Stimulated activated CD8-positive, alpha-beta memory T cell treated with anti-CD3 and anti-CD28 coated beads, Interleukin-4, amount 100 ng/mL, for 4 hours (primary cell): ENCODE measurements at regions not wholly inside any gene's neighbourhood (a gene's known extent, or its start where the extent isn't known, plus 50 kb on each side); places are given as distances from the start of the nearest gene placed in this dataset.
"Not testable (repeated sequence)": the region's sequence is repeated elsewhere in the genome, so short reads cannot be mapped to it uniquely, and the experiment has no call there.

ENCODE experiments used
- DNase-seq, 2 donors: peaks; one replicate each; pipeline ENCODE4 v3.0.0-alpha.2; 2020; ENCODE audit warnings: low read depth in 2 of 2, low spot score in 1 of 2

DNA sequence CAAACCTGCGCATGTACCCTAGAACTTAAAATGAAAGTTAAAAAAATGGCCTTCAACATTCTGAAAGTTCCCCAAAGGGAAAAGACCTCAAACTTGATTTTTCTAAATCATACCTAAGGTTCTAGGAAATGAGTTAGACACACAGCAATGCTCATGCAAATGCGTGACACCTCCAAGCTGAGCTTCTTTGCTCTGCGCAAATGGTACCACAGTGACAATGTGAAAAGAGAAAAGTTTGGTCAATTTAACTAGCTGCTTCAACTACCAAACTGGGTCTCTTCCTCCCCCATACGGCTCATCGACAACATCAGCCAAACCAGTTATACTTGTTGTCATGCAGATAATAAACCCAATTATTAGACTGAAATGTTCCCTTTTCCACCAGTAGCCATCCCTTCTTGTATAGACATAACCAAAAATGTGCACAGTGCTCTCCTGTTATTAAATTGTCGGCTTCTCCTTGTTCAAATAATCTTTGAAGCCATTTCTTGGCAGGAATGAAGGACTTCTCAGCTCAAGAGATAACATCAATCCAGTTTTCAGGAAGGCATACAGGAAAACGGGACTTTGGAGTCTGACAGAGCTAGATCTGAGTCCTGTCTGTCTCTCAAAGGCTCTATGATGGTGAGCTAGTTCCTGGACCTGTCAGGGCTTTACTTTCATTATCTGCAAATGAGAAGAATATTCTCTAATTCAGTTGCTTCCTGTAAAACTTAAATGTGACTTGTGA, 185.6 kb upstream of the NR3C1 start:
- DNase-seq, result no peak

DNA sequence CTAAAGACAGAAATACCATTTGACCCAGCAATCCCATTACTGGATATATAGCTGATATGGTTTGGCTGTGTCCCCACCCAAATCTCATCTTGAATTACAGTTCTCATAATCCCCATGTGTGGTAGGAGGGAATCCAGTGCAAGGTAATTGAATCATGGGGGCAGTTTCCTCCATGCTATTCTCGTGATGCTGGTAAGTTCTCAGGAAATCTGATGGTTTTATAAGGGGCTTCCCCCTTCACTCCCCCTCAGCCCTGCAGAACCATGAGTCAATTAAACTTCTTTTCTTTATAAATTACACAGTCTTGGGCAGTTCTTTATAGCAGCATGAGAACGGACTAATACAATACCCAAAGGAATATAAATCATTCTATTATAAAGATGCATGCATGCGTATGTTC, 184.6 kb upstream of the NR3C1 start:
- DNase-seq, result not testable (repeated sequence)

DNA sequence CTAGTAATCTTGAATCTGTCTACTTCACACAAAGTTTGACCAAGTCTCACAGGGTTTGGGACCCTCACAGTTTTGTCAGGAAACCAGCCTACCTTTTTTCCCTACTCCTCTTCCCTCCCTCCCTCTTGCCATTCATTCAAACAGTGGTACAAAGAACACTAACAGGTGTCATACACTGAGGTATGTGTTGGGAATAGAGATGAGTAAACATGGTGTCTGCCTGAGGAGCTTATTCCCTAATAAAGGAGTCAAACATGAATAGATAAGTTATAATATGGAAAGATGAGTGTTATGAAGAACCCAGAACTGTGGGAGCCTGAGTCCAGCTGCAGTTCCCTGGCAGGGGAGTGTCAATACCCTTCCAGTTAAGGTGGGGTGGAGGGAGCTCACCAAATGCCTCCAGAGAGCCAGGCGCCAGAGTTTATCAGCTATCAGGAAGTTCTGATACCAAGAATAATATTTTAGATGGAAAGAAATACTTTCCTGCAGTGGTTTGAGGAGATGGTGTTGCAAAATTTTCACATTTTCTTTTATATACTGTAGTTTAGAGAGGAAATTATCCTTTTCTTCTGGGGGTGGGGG, 183.4 kb upstream of the NR3C1 start:
- no peak for DNase-seq

DNA sequence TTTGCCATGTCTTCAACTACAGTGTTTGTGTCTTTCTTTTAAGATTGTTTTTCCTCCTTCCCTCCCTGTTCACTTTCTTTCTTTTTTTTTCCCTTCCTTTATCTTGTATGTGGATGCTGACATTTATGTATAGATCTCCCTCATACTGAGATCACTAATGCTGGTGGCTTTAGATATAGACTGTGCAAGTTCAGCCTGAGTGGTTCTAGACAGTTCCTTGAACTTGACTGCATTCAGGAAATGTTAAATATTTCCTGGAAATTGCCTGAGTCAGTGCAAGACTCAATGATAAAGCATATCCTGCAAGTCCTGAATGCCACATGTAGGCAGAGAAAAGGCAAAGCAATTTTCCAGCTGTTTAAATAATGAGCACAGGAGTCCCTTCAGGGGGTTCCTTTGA, 182.5 kb upstream of the NR3C1 start:
- DNase-seq, result no peak

DNA sequence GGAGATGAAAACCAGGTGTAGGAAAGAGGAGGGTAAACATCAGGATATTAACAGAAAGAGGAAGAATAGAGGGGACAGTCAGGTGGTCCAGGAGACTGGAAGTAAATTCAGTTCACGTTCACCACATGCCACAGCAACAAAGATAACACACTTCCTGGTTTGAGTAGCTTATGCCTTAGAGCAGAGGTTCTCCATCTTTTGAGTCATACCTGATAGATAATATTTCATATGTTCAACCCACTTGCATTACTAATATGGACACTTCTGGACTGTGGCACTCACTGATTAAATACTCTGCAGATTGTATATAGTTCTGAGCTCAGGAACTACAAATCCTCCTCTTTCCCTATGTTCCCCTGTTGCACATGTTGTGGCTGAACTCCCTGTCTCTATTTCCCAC, 179.9 kb upstream of the NR3C1 start:
- DNase-seq, result no peak

DNA sequence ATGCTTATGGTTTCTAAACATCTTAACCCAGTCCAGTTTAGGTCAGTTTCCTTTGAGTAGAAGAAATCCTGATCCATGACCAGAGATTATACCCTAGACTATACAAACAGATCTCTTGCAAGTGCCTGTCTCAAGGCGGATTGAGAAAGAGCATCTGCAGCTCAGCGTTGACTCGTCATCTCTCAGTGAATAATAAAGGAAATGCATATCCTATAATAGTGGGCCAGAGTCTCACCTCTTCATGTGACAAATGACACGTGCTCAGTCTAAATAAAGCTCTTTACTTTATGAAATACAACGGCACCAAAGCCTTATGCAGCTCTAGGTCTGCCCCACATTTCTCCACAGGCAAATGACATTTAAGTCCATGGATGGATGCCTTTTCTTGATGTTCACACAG, 179.4 kb upstream of the NR3C1 start:
- no peak for DNase-seq

DNA sequence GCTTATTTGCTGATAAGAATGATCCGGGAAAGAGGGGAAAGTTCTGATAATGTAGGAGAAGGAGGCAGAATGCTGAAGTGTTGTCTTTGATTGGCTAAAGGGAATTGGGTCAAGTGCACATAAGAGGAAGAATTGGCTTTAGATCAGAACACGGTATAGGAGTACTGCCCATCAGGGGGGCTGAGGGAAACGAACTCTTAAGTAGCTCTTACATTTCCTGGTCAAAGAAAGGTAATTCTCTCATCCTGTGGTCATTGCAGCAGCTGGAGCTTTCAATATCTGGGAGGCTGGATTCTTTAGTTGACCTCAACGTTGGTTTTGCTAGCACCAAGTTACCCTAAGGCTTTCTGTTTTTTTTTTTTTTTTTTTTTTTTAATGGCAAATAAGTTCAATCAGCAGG, 178.7 kb upstream of the NR3C1 start:
- no peak for DNase-seq

DNA sequence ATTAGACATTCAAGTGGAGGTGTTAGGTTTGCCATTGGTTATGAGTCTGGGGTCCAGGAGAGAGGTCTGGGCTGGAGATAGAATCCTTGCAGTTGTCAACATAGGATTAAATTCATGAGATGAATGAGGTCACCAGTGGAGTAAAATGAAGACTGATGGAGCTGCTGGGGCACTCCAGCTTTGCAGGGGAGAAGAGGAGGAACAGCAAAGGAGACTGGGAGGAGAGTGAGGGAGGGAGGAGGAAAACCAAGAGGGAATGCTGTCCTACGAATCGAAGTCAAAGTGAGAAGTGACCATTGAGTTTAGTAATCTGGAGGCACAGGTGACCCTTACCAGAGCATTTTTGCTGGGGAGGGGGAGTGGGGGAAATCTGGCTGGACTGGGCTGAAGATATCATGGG, 178.2 kb upstream of the NR3C1 start:
- DNase-seq, result no peak

DNA sequence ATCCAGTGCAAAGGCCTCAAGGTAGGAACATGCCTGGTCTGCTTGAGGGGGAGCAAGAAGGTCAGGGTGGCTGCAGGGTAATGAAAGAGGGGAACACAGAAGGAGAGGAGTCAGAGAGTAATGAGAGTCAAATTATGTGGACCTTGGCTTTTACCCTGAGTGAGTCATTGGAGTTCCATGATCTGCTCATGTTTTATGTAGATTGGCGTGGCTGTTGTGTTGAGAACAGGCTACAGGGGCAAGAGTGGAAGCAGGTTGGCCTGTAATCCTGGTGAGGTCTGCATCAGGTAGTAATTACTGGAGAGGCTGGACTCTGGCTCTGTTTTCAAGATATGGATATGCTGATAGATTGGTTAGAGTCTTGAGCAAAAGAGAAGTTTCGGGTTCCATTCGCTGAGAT, 177.7 kb upstream of the NR3C1 start:
- no peak for DNase-seq

DNA sequence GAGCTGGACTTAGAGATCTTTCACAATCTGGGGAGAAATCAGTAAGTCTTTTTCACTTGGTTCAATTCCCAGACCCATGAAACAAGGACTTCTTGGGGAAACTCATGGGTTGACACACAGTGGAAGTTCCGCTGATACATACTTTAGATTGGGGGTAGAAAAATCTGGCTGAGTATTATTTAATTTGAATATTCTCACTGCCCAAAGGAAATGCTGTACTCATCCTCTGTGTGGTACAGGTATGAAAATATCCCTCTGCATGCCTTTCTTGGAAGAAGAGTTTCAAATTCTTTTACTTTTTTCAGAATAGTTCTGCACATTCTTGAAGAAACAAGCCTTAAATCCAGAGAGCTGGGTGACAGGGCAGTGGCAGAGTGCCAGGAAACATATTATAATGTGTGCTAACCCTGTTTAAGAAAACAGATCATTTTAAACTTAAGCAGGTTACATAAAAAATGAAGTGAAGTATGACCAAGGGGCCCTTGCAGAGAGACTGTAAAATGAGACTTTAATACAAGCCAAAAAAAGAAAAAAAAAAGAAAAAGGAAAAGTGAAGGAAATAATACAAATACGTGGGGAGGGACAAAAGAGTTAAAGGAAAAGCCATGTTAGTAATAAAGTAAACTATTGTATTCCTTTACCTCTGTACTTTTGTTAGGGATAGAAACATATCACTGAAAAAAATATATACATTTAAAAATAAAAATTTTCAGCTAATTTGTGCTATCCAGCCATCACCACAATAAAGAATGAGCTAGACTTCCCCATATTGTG, 173.4 kb upstream of the NR3C1 start:
- DNase-seq, result no peak

DNA sequence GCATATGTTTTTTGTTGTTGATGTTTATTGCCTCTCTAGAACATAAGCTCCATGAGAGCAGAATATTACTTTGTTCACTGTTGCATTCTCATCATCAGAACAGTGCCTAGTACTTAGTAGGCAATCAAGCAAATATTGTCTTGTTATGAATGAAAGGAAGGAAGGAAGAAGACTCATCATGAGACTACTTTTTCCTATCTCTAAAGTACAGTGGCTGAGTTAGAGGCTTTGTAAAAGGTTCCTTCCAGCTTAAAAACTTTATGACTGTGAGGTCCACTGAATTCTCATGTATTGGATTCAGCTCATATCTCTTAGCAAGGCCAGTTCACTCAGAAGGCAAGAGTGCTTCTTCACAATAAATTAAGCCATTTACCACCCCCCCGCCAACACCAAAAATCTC, 171.8 kb upstream of the NR3C1 start:
- DNase-seq, result no peak

DNA sequence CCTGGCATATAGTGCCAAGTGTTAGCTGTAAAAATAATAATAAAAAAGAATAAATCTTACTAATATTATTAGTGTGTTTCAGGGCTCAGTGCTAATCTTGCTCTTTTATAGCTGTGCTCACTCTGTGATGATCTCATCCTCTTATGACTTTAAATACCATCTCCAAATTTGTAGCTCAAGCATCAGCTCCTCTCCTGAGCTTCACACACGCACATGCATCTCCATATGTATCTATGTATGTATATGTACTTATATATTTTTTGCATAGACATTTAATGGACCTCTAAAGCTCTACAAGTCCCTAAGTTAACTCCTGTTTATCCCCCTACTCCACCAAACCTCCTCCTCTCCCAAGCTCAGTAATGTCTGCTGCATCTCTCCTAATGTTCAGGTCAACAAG, 170.8 kb upstream of the NR3C1 start:
- no peak for DNase-seq

DNA sequence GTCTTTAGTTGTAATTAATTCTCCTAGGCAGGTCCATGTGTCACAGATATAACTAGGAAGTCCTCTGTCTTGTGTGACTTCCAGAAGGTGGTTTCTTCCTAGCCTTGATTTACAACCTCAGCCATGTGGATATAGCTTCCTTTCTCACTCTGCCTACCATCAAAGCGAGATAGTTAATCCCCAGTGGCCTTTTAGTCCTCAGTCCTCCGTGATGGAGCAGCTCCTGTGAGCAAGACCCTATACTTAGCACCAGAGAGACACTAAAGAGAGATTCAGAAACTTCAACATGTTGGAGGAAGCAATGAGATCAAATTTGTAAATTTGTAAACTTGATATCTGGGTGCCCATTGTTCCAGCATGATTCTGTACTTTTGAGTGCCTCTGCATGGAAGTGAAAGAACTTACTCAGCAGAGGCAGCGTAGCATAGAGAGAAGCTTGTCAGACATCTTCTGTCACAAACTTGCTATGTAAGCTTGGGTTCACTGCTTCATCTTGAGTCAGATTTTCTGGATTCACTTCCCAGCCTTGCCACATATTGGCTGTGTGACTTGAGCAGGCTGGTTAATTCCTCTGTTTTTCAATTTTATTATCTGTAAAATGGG, 170.2 kb upstream of the NR3C1 start:
- DNase-seq, result no peak

DNA sequence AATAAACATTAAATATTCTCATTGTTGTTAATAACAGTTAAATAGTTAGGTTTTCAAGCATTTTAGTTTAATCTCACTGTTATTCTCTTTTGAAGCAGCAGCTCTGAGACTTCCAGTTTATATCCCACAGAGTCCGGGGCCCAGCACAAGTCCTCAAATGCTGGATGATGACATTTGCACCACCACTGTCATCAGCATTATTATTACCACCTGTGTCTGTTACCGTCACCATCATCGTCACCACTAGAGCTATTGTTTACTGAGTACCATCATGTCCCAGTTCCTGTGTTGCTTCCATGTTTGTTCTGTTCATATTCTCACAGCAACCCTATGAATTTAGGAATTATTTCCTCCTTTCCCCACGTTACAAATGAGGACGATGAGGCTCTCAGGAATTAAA, 169.2 kb upstream of the NR3C1 start:
- DNase-seq, result no peak

DNA sequence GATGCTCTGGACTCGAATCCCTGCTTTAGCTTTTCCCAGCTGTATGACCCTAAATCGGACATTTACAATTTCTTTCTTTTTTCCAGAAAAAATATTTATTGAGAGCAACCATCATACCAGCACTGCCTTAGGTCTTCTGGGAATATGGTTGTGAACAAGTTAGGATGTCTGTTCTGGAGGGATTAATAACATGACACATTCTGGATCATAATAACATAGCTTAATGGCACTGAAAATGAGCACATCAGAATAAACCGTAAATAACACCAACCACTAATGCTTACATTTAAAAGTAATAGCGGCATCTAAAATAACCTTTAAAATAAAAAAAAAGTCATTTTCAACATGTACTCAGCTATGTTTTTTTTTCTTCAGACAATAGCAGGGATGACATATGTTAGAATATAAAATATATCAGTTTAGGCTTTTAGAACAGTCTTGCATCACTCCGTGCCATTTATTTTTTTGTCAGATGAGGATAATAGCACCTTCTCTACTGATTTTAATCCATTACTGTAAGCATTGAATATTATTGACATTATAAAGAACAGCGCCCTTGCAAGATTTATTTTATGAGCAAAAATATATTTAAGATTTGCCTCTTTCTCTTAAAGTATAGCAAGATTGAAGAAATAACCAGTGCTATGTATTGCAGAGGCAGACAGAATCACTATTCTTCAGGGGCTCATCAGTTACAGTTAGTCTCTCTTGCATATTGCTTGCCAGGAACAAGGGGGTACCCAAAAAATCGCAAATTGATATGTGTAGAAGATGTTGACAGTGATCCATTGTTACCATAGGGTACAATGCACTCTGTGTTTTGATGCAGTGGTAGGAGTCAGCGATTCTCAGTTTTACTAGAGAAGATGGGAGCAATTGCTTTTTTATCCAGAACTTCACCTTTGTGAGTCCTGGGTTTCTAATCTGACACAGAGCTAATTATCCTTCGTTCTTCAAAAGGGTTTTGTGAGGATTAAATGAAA, 168.4 kb upstream of the NR3C1 start:
- DNase-seq, result no peak

DNA sequence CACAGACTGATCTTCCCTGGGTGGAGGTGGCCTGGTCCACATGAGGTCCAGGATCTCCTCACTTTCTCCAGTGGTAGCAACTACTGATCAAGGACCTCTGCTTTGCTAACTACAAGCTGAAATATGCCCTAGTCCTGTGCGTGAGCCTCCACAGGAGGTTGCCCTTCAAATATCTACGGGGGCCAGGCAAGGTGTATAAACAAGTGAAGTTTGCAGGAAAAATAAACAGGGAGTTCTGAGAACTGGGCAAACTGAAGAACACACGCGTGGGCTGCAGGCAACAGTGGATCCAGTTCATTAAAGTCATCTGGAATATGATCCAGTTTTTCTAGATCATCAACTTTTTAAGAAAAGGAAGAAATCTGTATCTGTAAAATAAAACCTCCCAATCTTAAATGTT, 167.5 kb upstream of the NR3C1 start:
- DNase-seq, result no peak

DNA sequence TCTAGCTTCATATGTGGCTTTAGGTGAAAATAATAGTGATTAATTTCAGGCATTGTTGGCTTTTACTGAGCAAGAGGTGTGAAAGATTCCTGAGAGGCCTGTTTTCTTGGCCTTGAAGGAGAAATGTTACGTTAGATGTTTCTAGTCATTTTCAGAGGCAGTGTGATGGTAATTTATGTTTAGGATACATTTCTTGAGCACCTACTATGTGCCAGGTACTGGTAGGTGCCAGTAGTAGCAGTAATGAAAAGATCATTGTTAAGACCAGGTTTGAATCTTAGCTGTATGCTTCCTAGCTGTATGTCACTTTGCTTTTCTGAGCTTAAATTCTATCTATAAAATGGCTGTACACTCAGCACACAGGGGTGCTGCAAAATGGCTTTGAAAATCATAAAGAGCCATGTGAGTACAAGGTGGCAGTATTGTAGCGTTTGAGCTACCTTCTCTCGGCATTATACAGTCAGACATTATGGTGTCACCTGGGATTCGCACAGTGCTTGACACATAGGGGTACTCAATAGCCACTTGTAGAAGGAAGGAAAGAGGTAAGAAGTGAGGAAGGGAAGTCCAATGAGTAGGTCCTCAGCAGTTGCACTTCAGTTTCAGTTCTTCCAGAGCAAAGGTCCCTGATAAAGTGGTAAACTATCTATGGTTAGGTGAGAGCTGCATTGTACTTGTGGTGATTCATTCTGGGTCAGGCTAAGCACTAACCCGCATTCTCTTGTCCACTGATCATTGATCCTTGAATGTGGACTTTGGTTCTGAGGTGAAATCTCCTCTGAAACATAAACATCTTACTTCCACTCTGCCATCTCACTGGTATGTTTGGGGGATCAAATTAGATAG, 166.5 kb upstream of the NR3C1 start:
- no peak for DNase-seq

DNA sequence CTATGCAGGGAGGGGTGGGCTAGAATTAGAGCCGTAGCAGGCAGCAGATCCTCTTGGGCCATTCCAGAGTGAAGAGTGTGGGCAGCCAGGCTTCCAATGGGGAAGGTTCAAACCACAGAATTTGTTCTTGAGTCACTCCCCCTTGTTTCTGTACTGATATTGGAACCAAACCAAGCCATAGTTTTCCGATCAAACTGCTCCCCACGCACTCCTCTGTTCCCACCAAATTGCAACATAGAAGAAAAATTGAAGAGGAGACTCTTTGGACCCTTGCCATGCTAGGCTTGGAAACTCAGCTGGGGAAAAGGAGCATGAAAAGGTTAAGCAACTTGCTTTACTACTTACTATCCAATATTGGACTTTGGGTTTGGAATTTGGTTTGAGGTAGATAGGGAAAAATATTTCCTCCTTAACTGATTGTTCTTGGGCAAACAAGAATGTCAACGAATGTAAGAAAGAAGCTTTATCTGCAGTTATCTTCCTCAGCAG, 165.8 kb upstream of the NR3C1 start:
- DNase-seq, result no peak

DNA sequence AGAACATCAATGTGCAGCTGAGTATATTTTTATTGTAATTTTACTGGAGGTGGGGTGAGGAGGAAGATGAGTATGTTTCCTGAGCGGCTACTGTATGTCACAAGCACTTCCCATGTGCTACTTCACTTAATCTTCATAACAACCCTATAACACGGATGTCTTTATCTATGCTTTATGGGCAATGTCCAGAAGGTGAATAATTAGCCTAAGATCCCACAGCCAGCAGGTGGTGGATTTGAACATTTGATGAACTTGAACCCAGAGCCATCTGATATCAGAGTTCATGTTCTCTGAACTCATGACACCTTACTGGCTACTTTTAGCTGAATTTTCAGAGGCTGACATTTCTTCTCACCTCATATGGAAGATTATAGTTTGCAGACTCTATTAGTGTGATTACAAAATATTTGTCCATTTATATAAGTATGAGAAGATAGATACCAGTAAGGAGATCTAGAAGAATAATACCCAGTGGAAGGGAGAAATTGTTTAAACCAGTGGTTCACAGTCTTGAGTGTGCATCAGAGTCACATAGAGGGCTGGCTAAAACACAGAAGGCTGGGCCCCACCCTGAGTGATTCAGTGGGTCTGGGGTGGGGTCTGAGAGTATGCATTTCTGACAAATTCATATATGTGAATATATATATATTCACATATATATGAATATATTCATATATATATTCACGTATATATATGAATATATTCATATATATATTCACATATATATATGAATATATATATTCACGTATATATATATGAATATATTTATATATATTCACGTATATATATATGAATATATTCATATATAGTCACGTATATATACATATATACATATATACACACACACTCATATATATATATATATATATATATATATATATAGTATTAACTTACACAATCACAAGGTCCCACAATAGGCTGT, 164.4 kb upstream of the NR3C1 start:
- DNase-seq, result no peak
